GM12878 (cell line): ENCODE measurements at regions not wholly inside any gene's neighbourhood (a gene's known extent, or its start where the extent isn't known, plus 50 kb on each side); places are given as distances from the start of the nearest gene placed in this dataset.

Source experiments
- ATAC-seq: fragments of 200-7000 bp; cut with Tn5 transposase; 3 replicates; pipeline ENCODE4 v1.9.1; 2020; ENCODE audit warnings: mild to moderate bottlenecking, moderate library complexity
- BruUV-seq: library from RNA; stranded (reverse); fragments of 400-500 nt; replicated peaks from 2 replicates; lab custom pipeline; 2021; lab: Mats Ljungman, UMichigan
- CTCF ChIA-PET: fragments of 300-600 bp; sonication (Branson Sonifier 250); formaldehyde crosslinking; extraction: SDS; loops from one replicate; lab custom pipeline; 2021; ENCODE audit warnings: inconsistent platforms; lab: Yijun Ruan, JAX
- POLR2A ChIA-PET: fragments of 350-600 bp; formaldehyde crosslinking; extraction: SDS; loops from one replicate; lab custom pipeline; 2021; ENCODE audit warnings: inconsistent platforms; lab: Charles Lee
- RAD21 ChIA-PET: fragments of 300-600 bp; sonication (Branson Sonifier 250); formaldehyde crosslinking; loops from one replicate; lab custom pipeline; 2023; ENCODE audit warnings: antibody characterized with exemption; ENCODE audit not compliant: unreplicated experiment; lab: Charles Lee
- SMC1A ChIA-PET: fragments of 300-600 bp; sonication (Branson Sonifier 250); formaldehyde crosslinking; loops from one replicate; lab custom pipeline; 2023; ENCODE audit not compliant: unreplicated experiment, uncharacterized antibody; lab: Charles Lee
- DNase-seq: peaks from one replicate; pipeline ENCODE4 v3.0.0-alpha.2; 2011; ENCODE audit warnings: low read depth, low spot score
- FAIRE-seq: peaks from 3 replicates; lab custom pipeline; 2011; peaks lifted over from hg19 to GRCh38; lab: Jason Lieb, UNC
- H2AFZ ChIP-seq: 2 replicates; pipeline ENCODE4 v1.6.0; 2011; ENCODE audit warnings: low read depth, low read length, control low read depth; ENCODE audit not compliant: control insufficient read depth
- H3K27ac ChIP-seq: 2 replicates; pipeline ENCODE4 v1.5.1; 2011; ENCODE audit warnings: control low read depth; ENCODE audit not compliant: control insufficient read depth, insufficient read depth
- H3K27me3 ChIP-seq, 2 experiments: replicated peaks in 1 of 2; 2 replicates each; pipeline versions ENCODE4 v1.6.0 to v1.6.1; 2011; ENCODE audit warnings: low read length in 1 of 2; ENCODE audit not compliant: control insufficient read depth in 2 of 2, insufficient read depth in 2 of 2
- H3K36me3 ChIP-seq, 2 experiments: 2 replicates each; pipeline ENCODE4 v1.5.1; 2011; ENCODE audit warnings: low read length in 1 of 2; ENCODE audit not compliant: control insufficient read depth in 2 of 2, insufficient read depth in 2 of 2
- H3K4me1 ChIP-seq: 2 replicates; pipeline ENCODE4 v1.6.1; 2011; ENCODE audit warnings: mild to moderate bottlenecking, low read length, moderate library complexity, mixed read lengths; ENCODE audit not compliant: control insufficient read depth, insufficient read depth
- H3K4me2 ChIP-seq: 2 replicates; pipeline ENCODE4 v1.6.0; 2011; ENCODE audit warnings: control low read depth; ENCODE audit not compliant: control insufficient read depth, insufficient read depth
- H3K4me3 ChIP-seq: fragments of 200-600 bp; sonication (generic); 2 replicates; pipeline ENCODE4 v1.5.1; 2016
- H3K79me2 ChIP-seq: 2 replicates; pipeline ENCODE4 v1.6.0; 2011; ENCODE audit warnings: low read length; ENCODE audit not compliant: control insufficient read depth, insufficient read depth
- H3K9ac ChIP-seq: 2 replicates; pipeline ENCODE4 v1.8.0; 2011; ENCODE audit warnings: low read length, control low read depth, mixed read lengths; ENCODE audit not compliant: control insufficient read depth, insufficient read depth
- H3K9me3 ChIP-seq: replicated peaks from 3 replicates; pipeline ENCODE4 v1.5.1; 2011; ENCODE audit warnings: mild to moderate bottlenecking, low read length; ENCODE audit not compliant: control insufficient read depth, insufficient read depth
- H4K20me1 ChIP-seq: 2 replicates; pipeline ENCODE4 v1.6.0; 2011; ENCODE audit not compliant: control insufficient read depth, insufficient read depth
- POU2F2 ChIP-seq: IDR thresholded peaks from 3 replicates; pipeline ENCODE4 v1.6.1; 2011; ENCODE audit warnings: low read depth, mild to moderate bottlenecking, low read length, borderline replicate concordance
- RCOR1 ChIP-seq: conservative IDR thresholded peaks from 2 replicates; pipeline ENCODE4 v1.6.1; 2012; ENCODE audit warnings: low read depth, low read length, improper control_type of control experiment
- RUNX3 ChIP-seq: IDR thresholded peaks from 2 replicates; pipeline ENCODE4 v1.6.1; 2012; ENCODE audit warnings: low read length, inconsistent platforms
- SPI1 ChIP-seq: IDR thresholded peaks from 2 replicates; pipeline ENCODE4 v1.6.1; 2011; ENCODE audit warnings: low read depth, mild to moderate bottlenecking, low read length, moderate library complexity, borderline replicate concordance; ENCODE audit not compliant: insufficient read depth
- TAF1 ChIP-seq: IDR thresholded peaks from 2 replicates; pipeline ENCODE4 v1.6.1; 2011; ENCODE audit warnings: mild to moderate bottlenecking, low read depth, low read length, borderline replicate concordance
- in situ Hi-C: fragments of 300-500 bp; cut with MboI; formaldehyde crosslinking; loops from 9 replicates; pipeline ENCODE4 v1.14.3; 2018; ENCODE audit warnings: mixed read lengths
- intact Hi-C: fragments of 100-400 bp; cut with micrococcal nuclease; formaldehyde crosslinking; loops from one replicate; pipeline ENCODE4 v1.14.2; 2022; ENCODE audit not compliant: unreplicated experiment
- TF ChIP-seq, protein P1 (sequence below): IDR thresholded peaks from 2 replicates; pipeline ENCODE4 v1.6.1; 2012; ENCODE audit warnings: improper control_type of control experiment, low read depth, low read length; ENCODE audit not compliant: insufficient replicate concordance

DNA sequence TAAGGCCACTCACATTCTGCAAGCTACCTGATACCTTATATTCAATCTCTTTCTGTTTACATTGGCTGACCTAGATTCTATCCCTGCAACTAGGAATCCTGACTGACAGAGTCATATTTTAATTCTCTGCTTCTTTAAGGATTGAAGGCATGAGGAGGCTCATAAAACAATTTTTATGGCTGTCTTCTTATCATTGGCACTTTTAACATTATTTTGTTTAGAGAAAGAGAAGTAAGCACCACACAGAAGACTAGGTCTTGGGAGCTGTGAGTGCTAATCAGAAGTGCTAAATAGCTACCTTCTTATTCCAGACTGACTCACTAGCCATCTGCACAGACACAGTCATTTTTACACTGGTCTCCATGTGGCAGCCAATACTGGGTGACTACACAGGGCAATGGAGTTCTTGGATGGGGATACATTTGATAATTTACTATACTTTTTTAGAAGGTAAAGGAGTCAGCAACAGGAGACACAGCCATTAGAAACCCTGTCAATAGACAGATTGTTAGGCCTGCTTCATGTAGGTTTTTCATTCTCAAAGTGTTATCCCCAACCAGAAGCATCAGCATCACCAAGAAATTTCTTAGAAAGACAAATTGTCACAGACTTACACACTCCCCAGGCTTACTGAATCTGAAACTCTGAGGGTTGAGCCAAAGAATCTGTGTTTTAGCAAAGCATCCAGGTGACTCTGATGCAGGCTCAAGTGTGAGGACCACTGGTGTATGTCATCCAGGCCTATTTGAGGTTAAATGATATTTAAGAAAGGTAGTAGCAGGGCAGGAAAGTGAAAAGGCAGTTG, 214.1 kb downstream of the DUSP6 start:
- Histone ChIP-seq H4K20me1 (no peaks in the 10 kb centered on the region), H2AFZ (no peak overlapping the region), H3K9ac (no peak overlapping the region), H3K79me2 (no peaks in the 10 kb centered on the region), H3K4me2 (no peak overlapping the region), H3K4me3 (no peak overlapping the region), H3K27ac (no peak overlapping the region), H3K9me3 (no peaks in the 10 kb centered on the region), H3K36me3 (no peaks in the 10 kb centered on the region), H3K27me3 (no peaks in the 10 kb centered on the region), H3K4me1 (no peaks in the 10 kb centered on the region)
- FAIRE-seq (no peak), ATAC-seq (no peak), DNase-seq (no peak)
- intact Hi-C loops: no loop called here
- TF ChIP-seq SPI1 (no peak), RUNX3 (no peak), POU2F2 (no peak), RCOR1 (no peak), TAF1 (no peak)
- TF ChIP-seq, protein P1, sequence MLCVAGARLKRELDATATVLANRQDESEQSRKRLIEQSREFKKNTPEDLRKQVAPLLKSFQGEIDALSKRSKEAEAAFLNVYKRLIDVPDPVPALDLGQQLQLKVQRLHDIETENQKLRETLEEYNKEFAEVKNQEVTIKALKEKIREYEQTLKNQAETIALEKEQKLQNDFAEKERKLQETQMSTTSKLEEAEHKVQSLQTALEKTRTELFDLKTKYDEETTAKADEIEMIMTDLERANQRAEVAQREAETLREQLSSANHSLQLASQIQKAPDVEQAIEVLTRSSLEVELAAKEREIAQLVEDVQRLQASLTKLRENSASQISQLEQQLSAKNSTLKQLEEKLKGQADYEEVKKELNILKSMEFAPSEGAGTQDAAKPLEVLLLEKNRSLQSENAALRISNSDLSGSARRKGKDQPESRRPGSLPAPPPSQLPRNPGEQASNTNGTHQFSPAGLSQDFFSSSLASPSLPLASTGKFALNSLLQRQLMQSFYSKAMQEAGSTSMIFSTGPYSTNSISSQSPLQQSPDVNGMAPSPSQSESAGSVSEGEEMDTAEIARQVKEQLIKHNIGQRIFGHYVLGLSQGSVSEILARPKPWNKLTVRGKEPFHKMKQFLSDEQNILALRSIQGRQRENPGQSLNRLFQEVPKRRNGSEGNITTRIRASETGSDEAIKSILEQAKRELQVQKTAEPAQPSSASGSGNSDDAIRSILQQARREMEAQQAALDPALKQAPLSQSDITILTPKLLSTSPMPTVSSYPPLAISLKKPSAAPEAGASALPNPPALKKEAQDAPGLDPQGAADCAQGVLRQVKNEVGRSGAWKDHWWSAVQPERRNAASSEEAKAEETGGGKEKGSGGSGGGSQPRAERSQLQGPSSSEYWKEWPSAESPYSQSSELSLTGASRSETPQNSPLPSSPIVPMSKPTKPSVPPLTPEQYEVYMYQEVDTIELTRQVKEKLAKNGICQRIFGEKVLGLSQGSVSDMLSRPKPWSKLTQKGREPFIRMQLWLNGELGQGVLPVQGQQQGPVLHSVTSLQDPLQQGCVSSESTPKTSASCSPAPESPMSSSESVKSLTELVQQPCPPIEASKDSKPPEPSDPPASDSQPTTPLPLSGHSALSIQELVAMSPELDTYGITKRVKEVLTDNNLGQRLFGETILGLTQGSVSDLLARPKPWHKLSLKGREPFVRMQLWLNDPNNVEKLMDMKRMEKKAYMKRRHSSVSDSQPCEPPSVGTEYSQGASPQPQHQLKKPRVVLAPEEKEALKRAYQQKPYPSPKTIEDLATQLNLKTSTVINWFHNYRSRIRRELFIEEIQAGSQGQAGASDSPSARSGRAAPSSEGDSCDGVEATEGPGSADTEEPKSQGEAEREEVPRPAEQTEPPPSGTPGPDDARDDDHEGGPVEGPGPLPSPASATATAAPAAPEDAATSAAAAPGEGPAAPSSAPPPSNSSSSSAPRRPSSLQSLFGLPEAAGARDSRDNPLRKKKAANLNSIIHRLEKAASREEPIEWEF: no peak
- CTCF ChIA-PET: no interaction called here
- BruUV-seq: no TSS peak
- SMC1A ChIA-PET: no interaction called here
- in situ Hi-C loops: no loop called here
- POLR2A ChIA-PET: no interaction called here
- RAD21 ChIA-PET: no interaction called here
